Fibroblast of lung (primary cell): ENCODE measurements at regions not wholly inside any gene's neighbourhood (a gene's known extent, or its start where the extent isn't known, plus 50 kb on each side); places are given as distances from the start of the nearest gene placed in this dataset.

Experiments
- EZH2 ChIP-seq: IDR thresholded peaks from 2 replicates; pipeline ENCODE4 v1.5.1; 2012; ENCODE audit warnings: low read length, control low read depth, mild to moderate bottlenecking; ENCODE audit errors: missing control alignments
- TF ChIP-seq, protein P1 (sequence below), 2 donors: IDR thresholded peaks in 1 of 2; conservative IDR thresholded peaks in 1 of 2; 1 replicate in 1 of 2; 2 replicates in 1 of 2; pipeline ENCODE4 v1.5.1; 2011 to 2012; ENCODE audit warnings: low read length in 2 of 2, control low read depth in 1 of 2, inconsistent platforms in 1 of 2, low read depth in 1 of 2, mild to moderate bottlenecking in 1 of 2

DNA sequence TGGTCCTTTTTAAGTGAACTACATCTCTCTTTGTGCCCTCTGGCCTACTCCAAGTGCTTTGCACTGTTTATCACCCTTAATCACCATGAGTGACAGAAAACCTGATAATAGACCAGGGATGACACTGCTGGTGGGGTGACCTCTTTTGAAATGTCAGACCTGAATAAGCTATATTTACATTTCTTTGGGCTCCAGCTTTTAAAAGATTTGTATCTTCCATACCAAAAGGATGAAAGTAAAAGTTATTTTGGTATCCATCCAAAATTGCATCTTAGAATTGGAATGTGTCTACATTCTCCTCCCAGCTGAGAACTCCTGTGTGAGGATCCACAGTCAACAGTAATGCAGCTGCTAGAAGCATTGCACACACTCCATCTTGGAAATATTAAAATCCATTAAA is 370.0 kb downstream of the CDH11 start:
- TF ChIP-seq, protein P1, sequence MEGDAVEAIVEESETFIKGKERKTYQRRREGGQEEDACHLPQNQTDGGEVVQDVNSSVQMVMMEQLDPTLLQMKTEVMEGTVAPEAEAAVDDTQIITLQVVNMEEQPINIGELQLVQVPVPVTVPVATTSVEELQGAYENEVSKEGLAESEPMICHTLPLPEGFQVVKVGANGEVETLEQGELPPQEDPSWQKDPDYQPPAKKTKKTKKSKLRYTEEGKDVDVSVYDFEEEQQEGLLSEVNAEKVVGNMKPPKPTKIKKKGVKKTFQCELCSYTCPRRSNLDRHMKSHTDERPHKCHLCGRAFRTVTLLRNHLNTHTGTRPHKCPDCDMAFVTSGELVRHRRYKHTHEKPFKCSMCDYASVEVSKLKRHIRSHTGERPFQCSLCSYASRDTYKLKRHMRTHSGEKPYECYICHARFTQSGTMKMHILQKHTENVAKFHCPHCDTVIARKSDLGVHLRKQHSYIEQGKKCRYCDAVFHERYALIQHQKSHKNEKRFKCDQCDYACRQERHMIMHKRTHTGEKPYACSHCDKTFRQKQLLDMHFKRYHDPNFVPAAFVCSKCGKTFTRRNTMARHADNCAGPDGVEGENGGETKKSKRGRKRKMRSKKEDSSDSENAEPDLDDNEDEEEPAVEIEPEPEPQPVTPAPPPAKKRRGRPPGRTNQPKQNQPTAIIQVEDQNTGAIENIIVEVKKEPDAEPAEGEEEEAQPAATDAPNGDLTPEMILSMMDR (conservative IDR thresholded peaks at IDR 0.05 in 1 of 2, IDR thresholded peaks at IDR 0.05 in 1 of 2; ENCODE audit: low read depth in 1 of 2, low read length in 2 of 2) = no peak
- no peak for TF ChIP-seq EZH2
